ENCODE measurements at regions not wholly inside any gene's neighbourhood (a gene's known extent, or its start where the extent isn't known, plus 50 kb on each side); places are given as distances from the start of the nearest gene placed in this dataset.

GRCh38 chr17:65446043-65446442 lies 115.4 kb downstream of the AXIN2 start:
- no peak for DNase-seq (ENCODE audit: low read depth in 3 of 3)

- no peak for DNase-seq (ENCODE audit: low read depth in 3 of 3)
These were observed 117.4 kb downstream of the AXIN2 start for GRCh38 chr17:65444049-65444448.

DNA sequence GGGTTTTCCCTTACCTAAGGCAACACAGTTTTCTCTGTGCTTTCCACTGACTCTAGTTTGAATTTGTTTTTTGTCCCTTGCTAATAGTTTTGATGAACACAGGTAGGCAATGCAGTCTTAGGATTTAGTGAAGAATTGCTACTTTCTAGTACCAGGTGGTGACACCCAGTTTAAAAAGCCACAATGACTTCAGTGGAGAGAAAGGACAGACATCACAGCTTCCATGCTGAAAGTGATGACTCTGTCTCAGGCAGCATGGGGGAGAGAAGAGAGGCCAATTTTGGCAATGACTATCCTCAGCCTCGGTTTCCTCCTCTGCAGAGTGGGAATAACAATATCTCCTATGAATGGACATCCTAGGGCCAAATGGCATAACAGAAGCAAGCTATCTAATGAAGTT lies 118.8 kb downstream of the AXIN2 start:
- no peak for DNase-seq (ENCODE audit: low read depth in 3 of 3)

DNA sequence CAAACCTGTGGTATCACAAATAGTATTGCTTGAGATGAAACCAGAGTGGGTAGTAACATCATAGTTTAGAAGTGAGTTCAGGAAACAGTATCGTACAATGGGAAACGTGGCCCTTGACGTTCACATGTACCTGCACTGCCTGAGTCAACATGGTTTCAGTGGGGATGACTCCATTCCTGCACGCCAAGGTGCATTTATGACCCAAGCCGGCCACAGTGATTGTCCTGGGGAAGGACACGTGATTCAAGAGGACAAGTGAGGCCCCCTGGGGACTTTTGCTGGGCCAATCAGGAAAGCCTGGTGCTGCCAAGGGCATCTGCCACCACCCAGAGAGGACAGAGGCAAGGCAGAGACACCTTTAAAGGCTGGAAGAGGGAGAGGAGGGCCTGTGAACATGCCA lies 119.2 kb downstream of the AXIN2 start:
- no peak for DNase-seq (ENCODE audit: low read depth in 3 of 3)

- no peak for DNase-seq (ENCODE audit: low read depth in 3 of 3)
These were observed 120.3 kb downstream of the AXIN2 start for GRCh38 chr17:65441053-65441605.

DNA sequence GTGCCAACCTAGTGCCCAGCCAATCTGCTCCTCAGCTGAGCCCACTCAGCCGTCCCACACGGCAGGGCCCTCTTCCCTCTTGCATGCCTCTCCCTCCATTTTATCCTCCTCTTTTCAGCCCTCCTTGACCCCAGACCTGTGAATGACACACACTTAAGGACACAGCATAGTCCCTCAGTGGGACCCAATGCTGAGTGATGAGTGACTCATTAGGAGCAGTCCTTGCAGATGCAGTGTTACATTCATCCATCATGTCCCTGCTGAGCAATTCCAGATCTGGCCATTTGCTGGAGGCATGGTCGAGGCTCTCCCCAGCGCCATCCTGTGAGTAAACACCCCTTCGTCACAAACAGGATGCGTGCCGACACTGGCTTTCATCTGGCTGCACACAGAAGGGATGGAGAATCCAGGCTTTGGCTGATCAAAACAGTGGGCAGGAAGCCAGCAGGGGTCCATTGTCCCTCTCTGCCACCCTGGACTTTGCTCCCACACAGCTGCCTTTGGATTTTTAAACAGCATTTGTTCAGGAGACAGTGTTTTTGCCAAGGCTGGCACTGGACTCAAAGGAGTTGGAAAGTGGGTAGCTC lies 122.6 kb downstream of the AXIN2 start:
- no peak for DNase-seq (ENCODE audit: low read depth in 3 of 3)

DNA sequence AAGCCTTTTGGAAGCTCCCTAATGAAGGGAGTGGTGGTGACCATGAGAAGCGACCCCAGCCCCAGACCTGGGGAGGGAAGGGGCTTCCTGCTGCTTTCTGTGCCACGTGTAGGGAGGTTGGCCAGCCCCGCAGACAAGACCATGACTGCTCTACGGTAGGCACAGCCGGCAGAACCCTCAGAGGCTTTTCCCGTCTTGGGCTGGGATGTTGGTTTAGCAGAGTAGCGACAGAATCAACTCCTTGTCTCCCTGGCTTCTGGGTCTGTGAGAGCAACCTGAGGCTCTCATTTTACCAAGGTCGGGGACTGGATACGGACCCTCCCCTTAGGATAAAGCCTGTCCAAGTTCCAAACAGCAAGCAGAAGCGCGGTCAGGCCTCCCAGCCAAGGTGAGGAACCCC lies 123.3 kb downstream of the AXIN2 start:
- DNase-seq (ENCODE audit: low read depth in 3 of 3): no peak

- no peak for DNase-seq (ENCODE audit: low read depth in 3 of 3)
These were observed 124.6 kb downstream of the AXIN2 start for GRCh38 chr17:65436871-65437270.

DNA sequence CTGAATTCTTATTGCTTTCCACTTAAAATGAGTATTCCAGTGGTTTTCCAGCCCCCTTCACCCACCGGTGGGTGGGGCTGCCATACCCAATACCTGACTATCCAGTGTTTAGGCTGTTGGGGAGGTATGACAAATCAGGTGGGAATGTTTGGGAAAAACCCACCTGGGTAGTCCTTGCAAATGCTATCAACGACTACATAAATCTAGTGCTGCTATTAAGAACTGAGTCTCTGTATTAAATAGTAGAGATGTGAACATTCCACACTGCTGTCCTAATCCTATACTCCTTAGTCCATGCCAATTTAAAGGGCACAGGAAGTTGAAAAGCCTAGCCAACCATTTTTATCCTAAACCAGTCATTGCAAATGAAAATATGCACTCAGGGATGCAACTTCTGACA lies 126.6 kb downstream of the AXIN2 start:
- DNase-seq (ENCODE audit: low read depth in 3 of 3): no peak

GRCh38 chr17:65434251-65434650 lies 127.2 kb downstream of the AXIN2 start:
- DNase-seq (ENCODE audit: low read depth in 3 of 3): no peak

GRCh38 chr17:65433592-65433991 lies 127.9 kb downstream of the AXIN2 start:
- DNase-seq (ENCODE audit: low read depth in 3 of 3): no peak

- no peak for DNase-seq (ENCODE audit: low read depth in 3 of 3)
These were observed 128.3 kb downstream of the AXIN2 start for GRCh38 chr17:65433157-65433556.

DNA sequence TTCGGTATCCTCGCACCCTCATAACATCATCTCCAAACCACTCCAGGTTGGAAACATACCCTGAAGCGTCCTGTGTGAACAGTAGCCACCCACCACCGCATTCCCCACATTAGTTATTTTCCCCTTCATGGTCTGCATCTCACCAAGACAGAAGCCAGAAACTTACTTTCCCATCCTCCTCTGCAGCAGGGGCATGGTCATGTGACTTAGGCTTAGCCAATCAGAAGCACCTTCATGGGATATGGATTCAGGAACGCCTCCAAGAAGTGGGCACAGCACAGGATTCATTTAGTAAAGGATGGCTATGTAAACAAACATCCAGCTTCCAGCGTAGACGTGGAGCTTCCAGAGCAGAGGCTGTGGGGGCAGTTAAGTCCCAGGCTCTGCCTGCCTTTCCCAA lies 130.3 kb downstream of the AXIN2 start:
- no peak for DNase-seq (ENCODE audit: low read depth in 3 of 3)

DNA sequence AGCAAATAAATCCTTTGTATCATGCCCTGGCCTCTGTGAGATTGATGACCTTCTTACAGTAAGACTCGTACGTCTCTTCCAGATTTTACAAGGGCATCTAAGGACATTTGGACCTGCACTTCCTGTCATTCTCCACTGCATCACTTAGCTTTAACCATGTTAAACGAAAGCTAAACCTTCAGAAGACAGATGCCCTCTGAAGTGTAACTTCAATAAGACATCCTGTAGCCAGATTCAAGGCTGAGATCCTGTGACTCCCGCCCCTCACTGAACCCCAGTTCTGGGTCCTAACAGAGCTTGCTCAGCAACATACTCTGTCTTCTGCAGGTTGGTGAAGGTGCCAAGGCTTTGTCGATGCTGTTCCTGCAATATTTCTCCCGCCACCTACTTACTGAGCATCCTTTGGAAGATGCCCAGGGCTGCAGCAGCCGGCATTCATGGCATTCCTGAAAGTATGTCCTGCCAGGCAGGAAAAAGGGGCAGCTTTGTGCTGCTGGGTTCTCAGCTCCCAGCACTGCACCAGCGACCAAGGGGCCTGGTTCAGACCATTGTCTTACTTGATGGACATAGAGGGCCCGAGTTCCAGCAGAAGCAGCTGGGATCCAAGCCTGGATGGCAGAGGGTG lies 131.1 kb downstream of the AXIN2 start:
- no peak for DNase-seq (ENCODE audit: low read depth in 3 of 3)

DNA sequence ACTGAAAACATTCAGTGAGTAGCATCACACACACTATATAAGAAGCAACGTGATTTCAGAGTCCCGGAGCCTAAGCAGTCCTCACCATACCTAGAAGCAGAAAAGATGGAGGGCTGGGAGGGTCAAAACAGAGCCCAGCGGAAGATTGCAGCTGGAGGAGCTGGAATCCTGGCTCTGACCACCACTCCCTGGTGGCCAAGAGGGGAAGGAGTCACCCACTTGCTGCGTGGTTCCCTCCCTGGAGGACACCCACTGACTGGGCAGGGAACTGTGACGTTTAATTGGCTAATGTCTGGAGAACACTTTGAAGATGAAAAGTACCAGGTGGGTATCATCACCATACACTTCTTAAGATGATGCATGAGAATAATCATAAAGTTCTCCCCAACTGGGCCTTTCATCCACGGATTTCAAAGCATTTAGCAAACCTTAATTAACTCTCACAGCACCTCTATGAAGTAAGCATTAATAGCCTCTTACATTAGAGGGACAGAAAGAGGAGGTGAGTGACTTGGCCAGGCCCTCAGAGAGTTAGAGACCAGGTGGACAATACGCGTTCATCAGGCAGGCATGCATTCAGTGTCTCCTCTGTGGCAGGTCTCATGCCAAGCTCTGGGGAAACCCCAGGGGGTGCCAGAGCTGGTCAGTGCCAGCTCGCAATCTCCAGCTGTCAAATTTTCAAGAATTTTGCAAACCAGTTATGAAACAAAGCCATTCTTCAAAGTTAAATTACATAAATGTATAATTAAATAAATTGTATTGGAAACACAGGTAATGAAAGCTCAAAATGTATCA lies 137.9 kb downstream of the AXIN2 start:
- DNase-seq (ENCODE audit: low read depth in 3 of 3): no peak

DNA sequence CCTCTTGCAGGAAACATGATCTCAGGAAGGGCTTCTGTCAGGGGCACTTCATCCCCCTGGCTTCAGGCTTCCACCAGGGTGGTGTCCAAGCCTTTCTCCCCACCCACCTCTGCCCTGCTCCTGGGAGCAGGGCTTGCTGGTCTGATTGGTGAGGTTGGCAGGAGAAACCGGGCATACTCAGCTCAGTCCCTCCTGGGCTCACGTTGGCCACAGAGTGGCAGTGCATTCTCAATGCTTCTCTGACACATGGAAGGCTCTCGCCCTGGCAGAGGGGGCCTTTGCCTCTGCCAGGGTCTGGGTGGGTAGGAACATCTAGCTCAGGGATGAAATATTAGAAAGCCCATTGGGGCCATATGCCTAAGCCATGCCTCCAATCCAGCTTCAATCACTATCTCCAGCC lies 142.8 kb downstream of the AXIN2 start:
- no peak for DNase-seq (ENCODE audit: low read depth in 3 of 3)

DNA sequence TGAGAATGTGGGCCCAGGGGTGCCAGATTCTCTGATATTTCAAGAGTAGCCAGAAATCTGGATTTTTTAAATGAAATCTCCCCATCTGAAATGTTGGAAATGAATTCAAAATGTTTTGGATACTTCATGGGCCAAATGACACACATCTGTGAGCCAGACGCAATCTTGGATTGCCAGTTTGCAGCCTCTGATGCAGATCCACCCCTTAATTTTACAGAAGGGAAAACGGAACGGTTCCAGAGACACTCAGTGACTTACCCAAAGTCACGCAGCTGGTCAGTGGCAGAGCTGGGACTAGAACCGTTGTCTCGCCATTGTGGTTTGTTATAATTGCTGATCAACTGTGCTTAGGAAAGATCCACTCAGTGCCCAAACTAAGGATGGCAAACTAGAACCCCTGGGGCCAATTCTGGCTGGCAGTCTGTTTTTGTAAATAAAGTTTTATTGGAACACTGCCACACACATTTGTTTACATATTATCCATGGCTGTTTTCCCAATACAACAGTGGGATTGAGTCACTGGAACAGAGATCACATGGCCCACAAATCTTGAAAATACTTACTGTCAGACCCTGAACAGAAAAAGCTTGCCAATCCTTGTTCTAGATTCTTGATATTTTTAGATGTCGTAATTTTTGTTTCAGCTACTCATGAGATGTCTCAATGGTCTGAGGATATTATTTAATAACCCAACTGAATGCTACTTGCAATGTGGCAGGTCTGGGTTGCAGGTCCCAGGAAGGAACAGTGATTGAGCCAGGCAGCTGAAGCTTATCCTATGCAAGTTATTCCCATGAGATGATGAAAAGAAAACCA lies 143.8 kb downstream of the AXIN2 start:
- no peak for DNase-seq (ENCODE audit: low read depth in 3 of 3)

- no peak for DNase-seq (ENCODE audit: low read depth in 3 of 3)
These were observed 145.5 kb downstream of the AXIN2 start for GRCh38 chr17:65415991-65416390.

DNA sequence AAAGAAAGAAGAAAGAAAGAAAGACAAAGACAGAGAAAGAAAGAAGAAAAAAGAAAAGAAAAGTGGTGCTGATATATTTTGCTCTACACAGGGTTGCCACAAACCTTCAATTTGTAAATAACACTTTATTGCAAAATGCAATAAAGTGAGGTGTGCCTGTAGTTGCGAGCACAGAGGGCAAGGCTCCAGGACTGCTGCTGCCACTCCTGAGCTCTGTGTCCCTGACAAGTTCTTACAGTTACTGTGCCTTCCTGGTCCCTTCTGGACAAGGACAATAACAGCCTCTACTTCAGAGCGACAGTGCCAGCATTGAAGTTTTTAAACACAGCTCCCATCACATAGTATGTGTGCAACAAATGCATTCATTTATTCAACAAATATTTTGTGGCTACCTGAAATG lies 148.1 kb downstream of the AXIN2 start:
- DNase-seq (ENCODE audit: low read depth in 3 of 3): no peak

DNA sequence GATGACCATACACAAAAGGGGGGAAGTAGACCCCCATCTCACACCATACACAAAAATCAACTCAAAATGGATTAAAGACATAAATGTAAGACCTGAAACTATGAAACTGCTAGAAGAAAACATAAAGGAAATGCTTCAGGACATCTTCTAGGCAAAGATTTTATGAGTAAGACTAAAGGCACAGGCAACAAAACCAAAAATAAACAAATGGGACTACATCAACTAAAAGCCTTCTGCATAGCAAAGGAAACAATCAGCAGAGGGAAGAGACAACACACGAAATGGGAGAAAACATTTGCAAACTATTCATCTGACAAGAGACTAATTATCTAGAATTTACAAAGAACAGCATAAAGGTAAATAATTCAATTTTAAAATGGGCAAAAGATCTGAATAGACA lies 152.1 kb downstream of the AXIN2 start:
- DNase-seq (ENCODE audit: low read depth in 3 of 3): no peak

DNA sequence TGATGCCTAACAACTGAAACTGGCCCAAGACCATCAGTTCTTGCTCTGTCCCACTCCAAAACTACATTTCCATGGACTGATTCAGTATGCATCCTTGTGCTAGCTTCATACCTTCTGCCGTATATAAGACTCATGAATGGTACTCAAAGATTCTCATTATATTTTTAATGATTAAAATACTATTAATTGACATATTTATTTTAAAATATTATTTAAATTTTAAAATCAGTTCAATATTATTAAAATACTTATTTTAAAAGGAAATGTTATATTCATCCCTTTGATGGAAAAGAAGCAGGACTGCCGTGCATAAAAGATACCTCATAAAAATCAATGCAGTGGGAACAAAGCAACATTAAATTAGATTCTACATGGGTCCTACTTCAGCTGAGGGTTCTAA lies 153.4 kb downstream of the AXIN2 start:
- no peak for DNase-seq (ENCODE audit: low read depth in 3 of 3)

DNA sequence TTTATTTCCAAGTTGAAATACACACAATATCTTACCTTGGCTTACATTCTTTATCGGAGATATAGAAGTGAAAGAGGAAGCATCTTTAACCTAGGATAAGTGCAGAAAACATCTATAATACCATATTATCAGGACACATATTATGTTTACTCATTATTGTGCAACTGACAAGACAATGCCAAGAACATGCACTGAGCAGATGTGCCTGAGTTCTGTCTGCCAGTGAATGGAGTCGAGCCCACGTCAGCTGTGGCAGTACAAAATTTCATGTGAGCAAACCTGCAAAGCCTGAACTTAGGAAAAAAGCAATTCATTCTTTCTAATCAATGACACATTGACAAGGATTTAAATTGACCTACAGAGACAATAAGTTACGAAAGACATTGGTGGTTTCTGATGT lies 154.4 kb downstream of the AXIN2 start:
- DNase-seq (ENCODE audit: low read depth in 3 of 3): no peak
